GM18517 (cell line): ENCODE measurements at regions not wholly inside any gene's neighbourhood (a gene's known extent, or its start where the extent isn't known, plus 50 kb on each side); places are given as distances from the start of the nearest gene placed in this dataset.

Experiments
- ATAC-seq: cut with Tn5 transposase; IDR thresholded peaks from one replicate; pipeline ENCODE4 v1.9.1; 2021; ENCODE audit warnings: mild to moderate bottlenecking, moderate library complexity; ENCODE audit not compliant: unreplicated experiment

DNA sequence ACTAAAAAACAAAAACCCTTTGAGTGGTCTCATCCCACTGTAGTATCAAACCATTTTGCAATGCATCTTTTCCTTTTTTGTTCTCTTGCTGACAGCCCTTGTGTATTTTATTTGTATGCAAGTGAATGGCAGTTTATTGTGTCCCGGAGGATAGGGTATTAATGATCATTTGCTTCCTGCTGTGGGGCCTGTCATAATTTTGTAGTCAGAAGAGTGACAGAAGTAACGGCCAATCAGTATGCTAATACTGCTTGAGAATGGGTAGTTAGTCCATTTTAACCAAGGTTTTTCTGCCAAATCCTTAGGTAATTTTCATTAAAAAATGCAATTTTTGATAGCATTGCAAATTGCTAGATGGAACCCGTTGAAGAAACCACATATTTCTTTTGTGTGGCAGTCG, 75.5 kb upstream of the PLSCR5 start:
- ATAC-seq = no peak

GRCh38 chr3:146679995-146680394, 74.8 kb upstream of the PLSCR5 start:
- ATAC-seq = no peak

DNA sequence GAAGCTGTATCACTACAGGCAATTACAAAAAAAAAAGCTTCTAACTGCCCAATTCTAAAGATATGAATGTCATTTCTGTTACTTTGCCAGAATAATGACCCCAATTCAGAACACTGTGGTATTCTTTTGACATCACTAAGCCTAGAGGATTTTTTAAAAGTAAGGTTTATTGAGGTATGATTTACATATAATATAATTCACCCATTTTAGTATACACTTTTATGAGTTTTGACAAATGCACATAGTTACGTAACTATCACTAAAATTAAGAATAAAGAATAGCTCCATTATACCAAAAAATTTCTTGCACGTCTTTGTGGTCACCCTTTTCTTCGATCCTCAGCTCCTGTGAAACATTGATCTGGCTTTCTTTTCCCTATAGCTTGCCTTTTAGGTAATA, 74.0 kb upstream of the PLSCR5 start:
- no peak for ATAC-seq

- no peak for ATAC-seq
These were observed 67.8 kb upstream of the PLSCR5 start for GRCh38 chr3:146672941-146673340.

DNA sequence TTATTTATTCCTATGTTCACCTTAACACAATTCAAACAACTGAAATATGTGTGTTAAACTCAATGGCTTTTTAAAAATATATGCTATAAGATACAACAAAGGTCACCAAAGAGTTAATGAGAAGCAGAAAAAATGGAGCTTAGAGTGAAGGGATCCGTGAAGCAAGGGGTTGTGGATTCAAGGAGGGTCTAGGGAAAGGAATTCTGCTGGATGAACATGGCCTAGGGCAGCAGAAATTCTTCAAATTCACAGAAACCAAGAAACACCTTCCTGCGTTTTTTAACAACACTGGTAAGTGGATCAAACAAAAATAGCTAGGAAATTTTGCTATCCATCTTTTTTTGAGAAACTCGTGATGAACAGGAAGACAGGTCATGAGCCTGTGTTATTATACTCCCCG, 59.3 kb upstream of the PLSCR5 start:
- ATAC-seq = no peak

- ATAC-seq = no peak
These were observed 53.7 kb upstream of the PLSCR5 start for GRCh38 chr3:146658841-146659240.

DNA sequence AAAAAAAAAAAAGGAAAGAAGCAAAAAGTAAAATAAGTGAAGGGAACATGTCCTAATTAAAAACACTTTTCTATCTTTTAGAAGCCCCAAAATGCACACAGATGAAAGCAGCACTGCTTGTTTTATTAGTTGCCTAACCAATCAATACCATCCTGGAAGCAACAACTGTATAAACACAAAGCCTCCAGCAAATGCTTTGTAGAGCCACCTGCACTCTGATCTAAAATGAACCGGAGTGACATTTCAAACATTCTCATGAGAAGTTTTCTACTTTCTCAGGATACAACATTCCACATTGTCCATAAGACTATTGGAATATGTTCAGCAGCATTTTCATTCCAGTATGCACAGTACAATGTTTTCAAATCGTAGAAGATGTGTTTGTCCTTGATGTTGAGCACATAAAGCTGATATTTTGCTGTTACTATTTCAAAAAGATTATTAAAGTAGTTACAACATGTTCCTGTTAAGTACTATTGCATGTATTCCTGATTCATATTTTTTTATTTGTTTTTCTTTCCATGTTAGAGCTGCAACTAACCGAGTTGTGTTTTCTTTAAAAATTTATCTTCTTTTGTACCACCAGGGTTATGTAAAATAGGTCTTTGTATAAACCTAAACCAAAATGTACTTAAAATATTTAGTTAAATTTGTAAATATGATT, 50.3 kb upstream of the PLSCR5 start:
- ATAC-seq = no peak
